ENCODE measurements at regions not wholly inside any gene's neighbourhood (a gene's known extent, or its start where the extent isn't known, plus 50 kb on each side); places are given as distances from the start of the nearest gene placed in this dataset.
A peak's percentile ranks its signal among the peaks of the same experiment; 100 is the strongest.

- no peak overlapping the region for H3K4me3 ChIP-seq
- TF ChIP-seq CTCF (IDR thresholded peaks at IDR 0.05; ENCODE audit: borderline replicate concordance) = no peak
- H3K27ac ChIP-seq (replicated peaks) = no peak overlapping the region
- H3K27me3 ChIP-seq (ENCODE audit: low read depth) = peaks cover 12% of the 10 kb centered on the region
- DNase-seq = no peak
- no peaks in the 10 kb centered on the region for H3K36me3 ChIP-seq
- intact Hi-C loops (cut with micrococcal nuclease) = no loop called here
- H3K4me1 ChIP-seq = no peaks in the 10 kb centered on the region
- no peaks in the 10 kb centered on the region for H3K9me3 ChIP-seq (replicated peaks)
Observed at GRCh38 chr13:107216046-107216755, 648.3 kb upstream of the ARGLU1 start.

DNA sequence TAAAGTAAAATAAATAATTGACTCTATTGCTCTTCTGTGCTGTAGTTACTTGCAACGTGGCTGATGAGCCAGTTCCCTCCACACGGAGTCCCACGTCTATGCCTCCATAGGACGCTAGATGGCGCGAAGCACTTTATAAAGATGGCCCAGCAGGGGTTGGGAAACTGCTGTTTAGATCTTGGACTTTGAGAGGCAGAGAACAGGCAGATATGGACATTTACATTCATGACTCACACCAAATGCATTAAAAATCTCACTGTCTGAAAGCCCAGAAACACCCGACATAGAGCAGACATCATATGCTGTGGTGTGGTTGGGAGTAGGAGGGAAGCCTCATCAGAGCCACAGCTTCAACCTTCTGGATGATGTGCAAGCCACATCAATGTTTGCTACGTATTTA is 643.1 kb upstream of the ARGLU1 start:
- no peak overlapping the region for H3K27ac ChIP-seq (replicated peaks)
- intact Hi-C loops (cut with micrococcal nuclease) = loop anchor here (5.0 kb wide), 2 partner anchors 436 to 941 kb away; no protein-coding TSS in a partner anchor
- peak; percentile 95 for TF ChIP-seq CTCF (IDR thresholded peaks at IDR 0.05; ENCODE audit: borderline replicate concordance)
- no peaks in the 10 kb centered on the region for H3K9me3 ChIP-seq (replicated peaks)
- peaks cover 19% of the 10 kb centered on the region for H3K27me3 ChIP-seq (ENCODE audit: low read depth)
- H3K36me3 ChIP-seq = no peaks in the 10 kb centered on the region
- peaks cover 40% of the 10 kb centered on the region for H3K4me1 ChIP-seq
- DNase-seq = peak; percentile 58
- H3K4me3 ChIP-seq = peak overlapping the region; percentile 43

- TF ChIP-seq CTCF (IDR thresholded peaks at IDR 0.05; ENCODE audit: borderline replicate concordance) = no peak
- intact Hi-C loops (cut with micrococcal nuclease) = loop anchor here (5.0 kb wide), 2 partner anchors 437 to 942 kb away; no protein-coding TSS in a partner anchor
- H3K36me3 ChIP-seq = no peaks in the 10 kb centered on the region
- H3K4me3 ChIP-seq = peak overlapping the region; percentile 43
- no peaks in the 10 kb centered on the region for H3K9me3 ChIP-seq (replicated peaks)
- peak overlapping the region; percentile 4 for H3K27ac ChIP-seq (replicated peaks)
- peaks cover 19% of the 10 kb centered on the region for H3K27me3 ChIP-seq (ENCODE audit: low read depth)
- DNase-seq = no peak
- peaks cover 44% of the 10 kb centered on the region for H3K4me1 ChIP-seq
Observed at GRCh38 chr13:107210723-107211030, 642.7 kb upstream of the ARGLU1 start.

GRCh38 chr13:107209824-107210722 is 642.1 kb upstream of the ARGLU1 start:
- no peaks in the 10 kb centered on the region for H3K36me3 ChIP-seq
- H3K27me3 ChIP-seq (ENCODE audit: low read depth) = peaks cover 19% of the 10 kb centered on the region
- intact Hi-C loops (cut with micrococcal nuclease) = loop anchor here (5.0 kb wide), 2 partner anchors 437 to 942 kb away; no protein-coding TSS in a partner anchor
- H3K4me1 ChIP-seq = peaks cover 50% of the 10 kb centered on the region
- peak overlapping the region; percentile 4 for H3K27ac ChIP-seq (replicated peaks)
- no peak for DNase-seq
- H3K4me3 ChIP-seq = peak overlapping the region; percentile 43
- no peaks in the 10 kb centered on the region for H3K9me3 ChIP-seq (replicated peaks)
- TF ChIP-seq CTCF (IDR thresholded peaks at IDR 0.05; ENCODE audit: borderline replicate concordance) = no peak

DNA sequence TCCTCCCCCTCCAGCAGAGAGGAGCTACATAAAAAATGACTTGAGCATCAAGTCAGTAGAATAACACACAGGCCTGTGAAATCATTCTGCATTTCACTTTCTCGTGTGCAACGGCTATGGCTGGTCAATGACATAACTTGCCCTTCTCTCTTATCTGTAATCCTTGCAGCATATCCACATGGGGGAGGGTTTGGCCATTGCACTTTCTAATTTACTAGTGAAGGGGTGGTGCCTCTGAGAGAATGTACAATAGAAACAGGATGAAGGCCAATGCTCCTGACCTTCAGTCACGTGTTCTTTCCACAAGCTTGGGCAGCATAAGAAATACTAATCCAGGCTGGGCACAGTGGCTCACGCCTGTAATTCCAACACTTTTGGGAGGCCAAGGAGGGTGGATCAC is 641.0 kb upstream of the ARGLU1 start:
- no peaks in the 10 kb centered on the region for H3K9me3 ChIP-seq (replicated peaks)
- H3K27me3 ChIP-seq (ENCODE audit: low read depth) = peaks cover 24% of the 10 kb centered on the region
- H3K27ac ChIP-seq (replicated peaks) = peak overlapping the region; percentile 31
- no peak overlapping the region for H3K4me3 ChIP-seq
- peaks cover 61% of the 10 kb centered on the region for H3K4me1 ChIP-seq
- TF ChIP-seq CTCF (IDR thresholded peaks at IDR 0.05; ENCODE audit: borderline replicate concordance) = no peak
- no peaks in the 10 kb centered on the region for H3K36me3 ChIP-seq
- DNase-seq = no peak
- intact Hi-C loops (cut with micrococcal nuclease) = no loop called here

Measured in left ventricle myocardium inferior (tissue), 1 donor.